KMS-11 (cell line): ENCODE measurements at regions not wholly inside any gene's neighbourhood (a gene's known extent, or its start where the extent isn't known, plus 50 kb on each side); places are given as distances from the start of the nearest gene placed in this dataset.

Source experiments
- H2AFZ ChIP-seq: fragments of 200-600 bp; sonication (generic); 2 replicates; pipeline ENCODE4 v1.6.1; 2016; ENCODE audit warnings: antibody characterized with exemption, mixed run types, low read depth
- H3K27ac ChIP-seq: fragments of 200-600 bp; sonication (generic); 2 replicates; pipeline ENCODE4 v1.6.1; 2016; ENCODE audit warnings: mild to moderate bottlenecking, mixed run types
- H3K27me3 ChIP-seq: fragments of 200-600 bp; sonication (generic); 2 replicates; pipeline ENCODE4 v1.6.1; 2017; ENCODE audit warnings: mild to moderate bottlenecking, low read depth, mixed run types, moderate library complexity; ENCODE audit not compliant: insufficient read depth
- H3K36me3 ChIP-seq: fragments of 200-600 bp; sonication (generic); 2 replicates; pipeline ENCODE4 v1.6.1; 2017; ENCODE audit warnings: mild to moderate bottlenecking, mixed run types; ENCODE audit not compliant: insufficient read depth
- H3K4me1 ChIP-seq: fragments of 200-600 bp; sonication (generic); 2 replicates; pipeline ENCODE4 v1.6.1; 2016; ENCODE audit warnings: mild to moderate bottlenecking, low read depth, mixed run types; ENCODE audit not compliant: poor library complexity, severe bottlenecking
- H3K4me2 ChIP-seq: fragments of 200-600 bp; sonication (generic); 2 replicates; pipeline ENCODE4 v1.7.0; 2016; ENCODE audit warnings: mild to moderate bottlenecking, mixed run types
- H3K4me3 ChIP-seq: fragments of 200-600 bp; sonication (generic); IDR thresholded peaks from 2 replicates; pipeline ENCODE4 v1.6.1; 2017; ENCODE audit warnings: low read depth, low read length, mixed read lengths; ENCODE audit not compliant: insufficient read depth
- H3K79me2 ChIP-seq: fragments of 200-600 bp; sonication (generic); 2 replicates; pipeline ENCODE4 v1.6.1; 2016; ENCODE audit warnings: low read depth, mixed run types; ENCODE audit not compliant: insufficient read depth
- H3K9ac ChIP-seq: fragments of 200-600 bp; sonication (generic); 2 replicates; pipeline ENCODE4 v1.6.1; 2016; ENCODE audit warnings: mild to moderate bottlenecking, mixed run types
- H4K20me1 ChIP-seq: fragments of 200-600 bp; sonication (generic); 2 replicates; pipeline ENCODE4 v1.6.1; 2016; ENCODE audit warnings: mild to moderate bottlenecking, mixed run types; ENCODE audit not compliant: insufficient read depth
- CTCF ChIP-seq: fragments of 200-600 bp; sonication (generic); conservative IDR thresholded peaks from 2 replicates; pipeline ENCODE4 v1.6.1; 2017; ENCODE audit warnings: low read depth, mild to moderate bottlenecking, antibody characterized with exemption, low read length, moderate library complexity, mixed read lengths

GRCh38 chr7:66507764-66508296, 120.9 kb upstream of the KCTD7 start:
- Histone ChIP-seq H3K27me3 (no peaks in the 10 kb centered on the region), H2AFZ (no peak overlapping the region), H3K9ac (no peak overlapping the region), H3K27ac (no peak overlapping the region), H3K4me1 (no peaks in the 10 kb centered on the region), H4K20me1 (no peaks in the 10 kb centered on the region), H3K36me3 (no peaks in the 10 kb centered on the region), H3K79me2 (no peaks in the 10 kb centered on the region), H3K4me3 (no peak overlapping the region), H3K4me2 (no peak overlapping the region)
- TF ChIP-seq CTCF, result no peak

GRCh38 chr7:66508431-66508830, 120.2 kb upstream of the KCTD7 start:
- no peak for TF ChIP-seq CTCF
- no peaks in the 10 kb centered on the region for H4K20me1 ChIP-seq
- no peak overlapping the region for H3K9ac ChIP-seq
- no peaks in the 10 kb centered on the region for H3K36me3 ChIP-seq
- H3K4me1 ChIP-seq, result no peaks in the 10 kb centered on the region
- no peak overlapping the region for H3K4me3 ChIP-seq
- no peaks in the 10 kb centered on the region for H3K27me3 ChIP-seq
- no peak overlapping the region for H3K4me2 ChIP-seq
- H3K27ac ChIP-seq, result no peak overlapping the region
- no peaks in the 10 kb centered on the region for H3K79me2 ChIP-seq
- H2AFZ ChIP-seq, result no peak overlapping the region

- H3K4me1 ChIP-seq, result no peaks in the 10 kb centered on the region
- H2AFZ ChIP-seq, result no peak overlapping the region
- no peak overlapping the region for H3K4me3 ChIP-seq
- H3K36me3 ChIP-seq, result no peaks in the 10 kb centered on the region
- no peaks in the 10 kb centered on the region for H3K27me3 ChIP-seq
- no peak overlapping the region for H3K4me2 ChIP-seq
- no peak overlapping the region for H3K27ac ChIP-seq
- no peak for TF ChIP-seq CTCF
- no peaks in the 10 kb centered on the region for H3K79me2 ChIP-seq
- H4K20me1 ChIP-seq, result no peaks in the 10 kb centered on the region
- H3K9ac ChIP-seq, result no peak overlapping the region
Observed at GRCh38 chr7:66514050-66514449, 114.6 kb upstream of the KCTD7 start.

- H4K20me1 ChIP-seq, result no peaks in the 10 kb centered on the region
- no peaks in the 10 kb centered on the region for H3K36me3 ChIP-seq
- H3K27me3 ChIP-seq, result no peaks in the 10 kb centered on the region
- no peaks in the 10 kb centered on the region for H3K4me1 ChIP-seq
- no peak overlapping the region for H3K9ac ChIP-seq
- H3K4me2 ChIP-seq, result no peak overlapping the region
- H2AFZ ChIP-seq, result no peak overlapping the region
- no peaks in the 10 kb centered on the region for H3K79me2 ChIP-seq
- H3K27ac ChIP-seq, result no peak overlapping the region
- no peak for TF ChIP-seq CTCF
- H3K4me3 ChIP-seq, result no peak overlapping the region
Observed at GRCh38 chr7:66517212-66517909, 111.3 kb upstream of the KCTD7 start.
